Aorta (tissue), 5 donors: ENCODE measurements at regions not wholly inside any gene's neighbourhood (a gene's known extent, or its start where the extent isn't known, plus 50 kb on each side); places are given as distances from the start of the nearest gene placed in this dataset.

ENCODE experiments used
- ATAC-seq: fragments of 200-7000 bp; cut with Tn5 transposase; one replicate; pipeline ENCODE4 v1.9.1; 2022; ENCODE audit warnings: moderate library complexity; ENCODE audit not compliant: low FRiP score
- DNase-seq, 2 donors: peaks; one replicate each; pipeline ENCODE4 v3.0.0-alpha.2; 2020
- H3K27ac ChIP-seq, 2 donors: one replicate each; pipeline ENCODE4 v1.5.1; 2013; ENCODE audit warnings: low read length in 2 of 2, mild to moderate bottlenecking in 2 of 2, moderate library complexity in 2 of 2, control low read depth in 1 of 2, inconsistent platforms in 1 of 2, low read depth in 1 of 2
- H3K27me3 ChIP-seq, 2 donors: one replicate each; pipeline ENCODE4 v1.6.1; 2013; ENCODE audit warnings: control low read depth in 1 of 2, low read length in 1 of 2, mild to moderate bottlenecking in 1 of 2, moderate library complexity in 1 of 2; ENCODE audit not compliant: insufficient read depth in 2 of 2, control insufficient read depth in 1 of 2
- H3K36me3 ChIP-seq, 2 donors: one replicate each; pipeline ENCODE4 v1.6.1; 2013; ENCODE audit warnings: control low read depth in 1 of 2, low read length in 1 of 2, mild to moderate bottlenecking in 1 of 2; ENCODE audit not compliant: insufficient read depth in 2 of 2, control insufficient read depth in 1 of 2
- H3K4me1 ChIP-seq, 2 donors: one replicate each; pipeline ENCODE4 v1.6.1; 2013; ENCODE audit warnings: low read length in 2 of 2, control low read depth in 1 of 2, mild to moderate bottlenecking in 1 of 2, moderate library complexity in 1 of 2; ENCODE audit not compliant: insufficient read depth in 2 of 2, control insufficient read depth in 1 of 2
- H3K4me3 ChIP-seq, 2 donors: one replicate each; pipeline ENCODE4 v1.5.1; 2013; ENCODE audit warnings: low read length in 2 of 2, control low read depth in 1 of 2, mild to moderate bottlenecking in 1 of 2
- H3K9me3 ChIP-seq: one replicate; pipeline ENCODE4 v1.6.1; 2013; ENCODE audit warnings: mild to moderate bottlenecking, low read length; ENCODE audit not compliant: control insufficient read depth
- WGBS, 2 donors: extraction: QIAGEN DNeasy Blood & Tissue Kit; methylation state at CpG; one replicate each; pipeline ENCODE4 v1.1.7; 2013; 5-methylcytosine and 5-hydroxymethylcytosine counted together
- intact Hi-C, 2 donors: fragments of 100-400 bp; cut with DNase I; formaldehyde crosslinking; loops; one replicate each; pipeline versions ENCODE4 v1.14.2 to v1.15.0; 2022
- donor health status: healthy with polysubstance abuse.
- donor health status: Bipolar disorder and iron deficiency.
- donor health status: DM: no; HTN: no; CAD: no.
- donor health status: DM: no; HTN: no; CAD: no.
- donor health status: DM: yes; HTN: yes; CAD: no.

- DNase-seq (no peak), ATAC-seq (no peak)
- H3K27me3 ChIP-seq, result no peaks in the 10 kb centered on the region
- H3K4me3 ChIP-seq, result no peak overlapping the region
- no peaks in the 10 kb centered on the region for H3K36me3 ChIP-seq
- no peaks in the 10 kb centered on the region for H3K9me3 ChIP-seq
- H3K27ac ChIP-seq, result no peak overlapping the region
- intact Hi-C loops, result loop anchor here (10.0 kb wide), 3 partner anchors 115 to 155 kb away; no protein-coding TSS in a partner anchor
- no peaks in the 10 kb centered on the region for H3K4me1 ChIP-seq
- 51 to 65% methylated on average over 4 of the region's 4 CpGs for WGBS, 2 donors
Observed at GRCh38 chr17:33519692-33520091, 226.6 kb upstream of the ASIC2 start.

GRCh38 chr17:33520426-33521330, 227.6 kb upstream of the ASIC2 start:
- Histone ChIP-seq H3K9me3 (no peaks in the 10 kb centered on the region), H3K4me3 (no peak overlapping the region), H3K27ac (no peak overlapping the region), H3K36me3 (no peaks in the 10 kb centered on the region), H3K27me3 (no peaks in the 10 kb centered on the region), H3K4me1 (no peaks in the 10 kb centered on the region)
- intact Hi-C loops, result loop anchor here (10.0 kb wide), 3 partner anchors 114 to 154 kb away; no protein-coding TSS in a partner anchor
- DNase-seq (no peak), ATAC-seq (no peak)
- WGBS, 2 donors, result 56 to 60% methylated on average over 13 of the region's 13 CpGs

GRCh38 chr17:33521784-33522183, 228.7 kb upstream of the ASIC2 start:
- Histone ChIP-seq H3K4me3 (no peak overlapping the region), H3K9me3 (no peaks in the 10 kb centered on the region), H3K27me3 (no peaks in the 10 kb centered on the region), H3K36me3 (no peaks in the 10 kb centered on the region), H3K4me1 (no peaks in the 10 kb centered on the region), H3K27ac (no peak overlapping the region)
- intact Hi-C loops, result loop anchor here (10.0 kb wide), 3 partner anchors 113 to 153 kb away; no protein-coding TSS in a partner anchor
- DNase-seq (no peak), ATAC-seq (no peak)
- WGBS, 2 donors, result 68 to 76% methylated on average over 5 of the region's 5 CpGs

GRCh38 chr17:33522623-33523022, 229.5 kb upstream of the ASIC2 start:
- Histone ChIP-seq H3K9me3 (peaks cover 4% of the 10 kb centered on the region), H3K36me3 (no peaks in the 10 kb centered on the region), H3K4me3 (no peak overlapping the region), H3K27me3 (no peaks in the 10 kb centered on the region), H3K27ac (no peak overlapping the region), H3K4me1 (no peaks in the 10 kb centered on the region)
- no peak for DNase-seq
- 73 to 80% methylated on average over 8 of the region's 8 CpGs for WGBS, 2 donors
- no peak for ATAC-seq
- intact Hi-C loops, result loop anchor here (10.0 kb wide), 3 partner anchors 112 to 152 kb away; no protein-coding TSS in a partner anchor

- peak; percentile 39 for ATAC-seq
- DNase-seq, result no peak
- intact Hi-C loops, result loop anchor here (10.0 kb wide), 3 partner anchors 111 to 151 kb away; no protein-coding TSS in a partner anchor
- Histone ChIP-seq H3K27me3 (no peaks in the 10 kb centered on the region), H3K27ac (no peak overlapping the region), H3K4me3 (no peak overlapping the region), H3K9me3 (peaks cover 7% of the 10 kb centered on the region), H3K4me1 (no peaks in the 10 kb centered on the region), H3K36me3 (no peaks in the 10 kb centered on the region)
- WGBS, 2 donors, result 30 to 32% methylated on average over 5 of the region's 5 CpGs
Observed at GRCh38 chr17:33523577-33523981, 230.5 kb upstream of the ASIC2 start.

- ATAC-seq, result no peak
- Histone ChIP-seq H3K27me3 (no peaks in the 10 kb centered on the region), H3K27ac (no peak overlapping the region), H3K4me1 (no peaks in the 10 kb centered on the region), H3K9me3 (peaks cover 7% of the 10 kb centered on the region), H3K36me3 (no peaks in the 10 kb centered on the region), H3K4me3 (no peak overlapping the region)
- WGBS, 2 donors, result 79 to 83% methylated on average over 7 of the region's 7 CpGs
- DNase-seq, result no peak
- intact Hi-C loops, result loop anchor here (10.0 kb wide), 3 partner anchors 110 to 150 kb away; no protein-coding TSS in a partner anchor
Observed at GRCh38 chr17:33525186-33525585, 232.1 kb upstream of the ASIC2 start.

- ATAC-seq, result no peak
- 78 to 82% methylated on average over 5 of the region's 5 CpGs for WGBS, 2 donors
- intact Hi-C loops, result loop anchor here (10.0 kb wide), 3 partner anchors 108 to 148 kb away; no protein-coding TSS in a partner anchor
- H3K27me3 ChIP-seq, result no peaks in the 10 kb centered on the region
- no peak overlapping the region for H3K4me3 ChIP-seq
- no peaks in the 10 kb centered on the region for H3K36me3 ChIP-seq
- H3K4me1 ChIP-seq, result no peaks in the 10 kb centered on the region
- no peak for DNase-seq
- H3K27ac ChIP-seq, result no peak overlapping the region
- peaks cover 7% of the 10 kb centered on the region for H3K9me3 ChIP-seq
Observed at GRCh38 chr17:33526717-33527116, 233.6 kb upstream of the ASIC2 start.

GRCh38 chr17:33527290-33527689, 234.2 kb upstream of the ASIC2 start:
- no peaks in the 10 kb centered on the region for H3K36me3 ChIP-seq
- WGBS, 2 donors, result 73 to 75% methylated on average over 3 of the region's 3 CpGs
- no peaks in the 10 kb centered on the region for H3K4me1 ChIP-seq
- H3K27ac ChIP-seq, result no peak overlapping the region
- ATAC-seq, result no peak
- no peak for DNase-seq
- intact Hi-C loops, result loop anchor here (10.0 kb wide), 3 partner anchors 108 to 148 kb away; no protein-coding TSS in a partner anchor
- H3K9me3 ChIP-seq, result peaks cover 7% of the 10 kb centered on the region
- H3K4me3 ChIP-seq, result no peak overlapping the region
- no peaks in the 10 kb centered on the region for H3K27me3 ChIP-seq
